ENCODE measurements at regions not wholly inside any gene's neighbourhood (a gene's known extent, or its start where the extent isn't known, plus 50 kb on each side); places are given as distances from the start of the nearest gene placed in this dataset.
A peak's percentile ranks its signal among the peaks of the same experiment; 100 is the strongest.

GRCh38 chr3:178244733-178245709, 291.2 kb upstream of the KCNMB2 start:
- DNase-seq (ENCODE audit: extremely low read depth in 1 of 11, low read depth in 9 of 11, low spot score in 4 of 11): no peak

- no peak for DNase-seq (ENCODE audit: extremely low read depth in 1 of 11, low read depth in 9 of 11, low spot score in 4 of 11)
Measured at GRCh38 chr3:178246004-178246403, 290.2 kb upstream of the KCNMB2 start.

- DNase-seq (ENCODE audit: extremely low read depth in 1 of 11, low read depth in 9 of 11, low spot score in 4 of 11): no peak
Measured at GRCh38 chr3:178255315-178255714, 280.9 kb upstream of the KCNMB2 start.

GRCh38 chr3:178257491-178257890, 278.7 kb upstream of the KCNMB2 start:
- no peak for DNase-seq (ENCODE audit: extremely low read depth in 1 of 11, low read depth in 9 of 11, low spot score in 4 of 11)

GRCh38 chr3:178258121-178258520, 278.1 kb upstream of the KCNMB2 start:
- DNase-seq (ENCODE audit: extremely low read depth in 1 of 11, low read depth in 9 of 11, low spot score in 4 of 11): no peak

- DNase-seq (ENCODE audit: extremely low read depth in 1 of 11, low read depth in 9 of 11, low spot score in 4 of 11): no peak
Measured at GRCh38 chr3:178259703-178260102, 276.5 kb upstream of the KCNMB2 start.

- peak in 1 of 11 donors; percentile 8 for DNase-seq (ENCODE audit: extremely low read depth in 1 of 11, low read depth in 9 of 11, low spot score in 4 of 11)
Measured at GRCh38 chr3:178260887-178261565, 275.2 kb upstream of the KCNMB2 start.

- DNase-seq (ENCODE audit: extremely low read depth in 1 of 11, low read depth in 9 of 11, low spot score in 4 of 11): no peak
Measured at GRCh38 chr3:178263236-178263916, 272.9 kb upstream of the KCNMB2 start.

GRCh38 chr3:178267158-178267844, 268.9 kb upstream of the KCNMB2 start:
- DNase-seq (ENCODE audit: extremely low read depth in 1 of 11, low read depth in 9 of 11, low spot score in 4 of 11): no peak

GRCh38 chr3:178270838-178271237, 265.4 kb upstream of the KCNMB2 start:
- DNase-seq (ENCODE audit: extremely low read depth in 1 of 11, low read depth in 9 of 11, low spot score in 4 of 11): no peak

- no peak for DNase-seq (ENCODE audit: extremely low read depth in 1 of 11, low read depth in 9 of 11, low spot score in 4 of 11)
Measured at GRCh38 chr3:178271740-178272387, 264.4 kb upstream of the KCNMB2 start.

- no peak for DNase-seq (ENCODE audit: extremely low read depth in 1 of 11, low read depth in 9 of 11, low spot score in 4 of 11)
Measured at GRCh38 chr3:178272841-178273240, 263.4 kb upstream of the KCNMB2 start.

- no peak for DNase-seq (ENCODE audit: extremely low read depth in 1 of 11, low read depth in 9 of 11, low spot score in 4 of 11)
Measured at GRCh38 chr3:178274711-178275110, 261.5 kb upstream of the KCNMB2 start.

GRCh38 chr3:178275311-178275710, 260.9 kb upstream of the KCNMB2 start:
- DNase-seq (ENCODE audit: extremely low read depth in 1 of 11, low read depth in 9 of 11, low spot score in 4 of 11): no peak

- DNase-seq (ENCODE audit: extremely low read depth in 1 of 11, low read depth in 9 of 11, low spot score in 4 of 11): no peak
Measured at GRCh38 chr3:178275793-178276192, 260.4 kb upstream of the KCNMB2 start.

- peak in 1 of 11 donors; percentile 17 for DNase-seq (ENCODE audit: extremely low read depth in 1 of 11, low read depth in 9 of 11, low spot score in 4 of 11)
Measured at GRCh38 chr3:178277605-178278004, 258.6 kb upstream of the KCNMB2 start.

GRCh38 chr3:178283561-178283960, 252.7 kb upstream of the KCNMB2 start:
- DNase-seq (ENCODE audit: extremely low read depth in 1 of 11, low read depth in 9 of 11, low spot score in 4 of 11): no peak

- DNase-seq (ENCODE audit: extremely low read depth in 1 of 11, low read depth in 9 of 11, low spot score in 4 of 11): no peak
Measured at GRCh38 chr3:178284181-178284580, 252.1 kb upstream of the KCNMB2 start.

- DNase-seq (ENCODE audit: extremely low read depth in 1 of 11, low read depth in 9 of 11, low spot score in 4 of 11): no peak
Measured at GRCh38 chr3:178288074-178288473, 248.2 kb upstream of the KCNMB2 start.

Measured in renal cortex interstitium (tissue), 11 donors.